Body of pancreas (tissue), 4 donors: ENCODE measurements at regions not wholly inside any gene's neighbourhood (a gene's known extent, or its start where the extent isn't known, plus 50 kb on each side); places are given as distances from the start of the nearest gene placed in this dataset.

ENCODE experiments used
- ATAC-seq: fragments of 150-250 bp; one replicate; pipeline ENCODE4 v1.9.1; 2016
- DNase-seq, 4 donors: peaks; one replicate each; pipeline ENCODE4 v3.0.0-alpha.2; 2019
- H3K27ac ChIP-seq, 4 donors: fragments of 200-600 bp; sonication (generic); 1 replicate in 3 of 4; 2 replicates in 1 of 4; pipeline versions ENCODE4 v1.5.1 to v1.6.1; 2016 to 2019; ENCODE audit warnings: mild to moderate bottlenecking in 1 of 4, mixed read lengths in 1 of 4, moderate library complexity in 1 of 4
- H3K27me3 ChIP-seq, 2 donors: fragments of 200-600 bp; sonication (generic); one replicate each; pipeline ENCODE4 v1.6.0; 2016; ENCODE audit warnings: mild to moderate bottlenecking in 1 of 2
- H3K36me3 ChIP-seq, 2 donors: fragments of 200-600 bp; sonication (generic); replicated peaks in 1 of 2; 2 replicates each; pipeline ENCODE4 v1.5.1; 2016; ENCODE audit warnings: low read depth in 2 of 2; ENCODE audit not compliant: insufficient read depth in 1 of 2
- H3K4me1 ChIP-seq: fragments of 200-600 bp; sonication (generic); one replicate; pipeline ENCODE4 v1.6.0; 2016
- H3K4me3 ChIP-seq, 2 donors: fragments of 200-600 bp; sonication (generic); 1 replicate in 1 of 2; 2 replicates in 1 of 2; pipeline ENCODE4 v1.5.1; 2016 to 2019
- H3K9me3 ChIP-seq, 3 donors: fragments of 200-600 bp; sonication (generic); 1 replicate in 2 of 3; 2 replicates in 1 of 3; pipeline ENCODE4 v1.5.1; 2016
- CTCF ChIP-seq, 7 experiments: fragments of 450-650 bp in 4 of 7; fragments of 200-600 bp in 3 of 7; sonication (generic) in 3 of 7; IDR thresholded peaks; one replicate each; pipeline ENCODE4 v1.5.1; 2016 to 2019; ENCODE audit warnings: antibody characterized with exemption in 7 of 7
- POLR2A ChIP-seq, 3 donors: fragments of 450-650 bp; IDR thresholded peaks; one replicate each; pipeline ENCODE4 v1.6.1; 2016; ENCODE audit warnings: antibody characterized with exemption in 3 of 3, mild to moderate bottlenecking in 2 of 3
- WGBS, 2 donors: methylation state at CpG; one replicate each; pipeline ENCODE4 v1.1.5; 2017; 5-methylcytosine and 5-hydroxymethylcytosine counted together
- intact Hi-C: fragments of 100-400 bp; cut with DNase I; formaldehyde crosslinking; loops from one replicate; pipeline ENCODE4 v1.15.1; 2023

- intact Hi-C loops: no loop called here
Observed at GRCh38 chr4:55008166-55009056, 117.0 kb downstream of the KDR start.

GRCh38 chr4:55005910-55006309, 119.5 kb downstream of the KDR start:
- ATAC-seq (no peak), DNase-seq (no peak)
- Histone ChIP-seq H3K4me1 (no peaks in the 10 kb centered on the region), H3K9me3 (no peaks in the 10 kb centered on the region), H3K4me3 (no peak overlapping the region), H3K27me3 (no peaks in the 10 kb centered on the region), H3K36me3 (no peaks in the 10 kb centered on the region), H3K27ac (no peak overlapping the region)
- 75 to 85% methylated on average over 2 of the region's 2 CpGs for WGBS, 2 donors
- intact Hi-C loops: no loop called here
- TF ChIP-seq CTCF (IDR thresholded peaks at IDR 0.05) (no peak), POLR2A (IDR thresholded peaks at IDR 0.05) (no peak)

More at GRCh38 chr4:55008166-55009056, 117.0 kb downstream of the KDR start:
- Histone ChIP-seq H3K9me3 (no peaks in the 10 kb centered on the region), H3K36me3 (no peaks in the 10 kb centered on the region), H3K27ac (no peak overlapping the region), H3K27me3 (no peaks in the 10 kb centered on the region), H3K4me3 (no peak overlapping the region), H3K4me1 (peaks cover 14% of the 10 kb centered on the region)
- ATAC-seq: peak; percentile 9
- TF ChIP-seq POLR2A (IDR thresholded peaks at IDR 0.05) (no peak), CTCF (IDR thresholded peaks at IDR 0.05) (no peak)
- 54 to 63% methylated on average over 20 of the region's 20 CpGs for WGBS, 2 donors
- DNase-seq: no peak

- Histone ChIP-seq H3K36me3 (no peaks in the 10 kb centered on the region), H3K4me1 (no peaks in the 10 kb centered on the region), H3K4me3 (no peak overlapping the region), H3K27me3 (no peaks in the 10 kb centered on the region), H3K9me3 (no peaks in the 10 kb centered on the region), H3K27ac (no peak overlapping the region)
- no peak for ATAC-seq
- WGBS, 2 donors: 26 to 27% methylated on average over 1 of the region's 1 CpG
- intact Hi-C loops: no loop called here
- TF ChIP-seq POLR2A (IDR thresholded peaks at IDR 0.05) (no peak), CTCF (IDR thresholded peaks at IDR 0.05) (no peak)
- DNase-seq: peak in 2 of 4 donors; percentile 9 to 15
Observed at GRCh38 chr4:55004831-55005230, 120.6 kb downstream of the KDR start.

- H3K36me3 ChIP-seq: no peaks in the 10 kb centered on the region
- TF ChIP-seq CTCF (IDR thresholded peaks at IDR 0.05) (no peak), POLR2A (IDR thresholded peaks at IDR 0.05) (no peak)
- H3K9me3 ChIP-seq: no peaks in the 10 kb centered on the region
- ATAC-seq (no peak), DNase-seq (no peak)
- WGBS, 2 donors: 43 to 60% methylated on average over 1 of the region's 1 CpG
- no peak overlapping the region for H3K27ac ChIP-seq
- no peak overlapping the region for H3K4me3 ChIP-seq
- intact Hi-C loops: no loop called here
- H3K4me1 ChIP-seq: no peaks in the 10 kb centered on the region
- H3K27me3 ChIP-seq: no peaks in the 10 kb centered on the region
Observed at GRCh38 chr4:55002431-55002830, 123.0 kb downstream of the KDR start.

GRCh38 chr4:55001538-55001937, 123.9 kb downstream of the KDR start:
- no peaks in the 10 kb centered on the region for H3K9me3 ChIP-seq
- H3K27ac ChIP-seq: no peak overlapping the region
- no peaks in the 10 kb centered on the region for H3K27me3 ChIP-seq
- H3K4me3 ChIP-seq: no peak overlapping the region
- ATAC-seq: no peak
- H3K4me1 ChIP-seq: no peaks in the 10 kb centered on the region
- TF ChIP-seq CTCF (IDR thresholded peaks at IDR 0.05): no peak
- no peak for TF ChIP-seq POLR2A (IDR thresholded peaks at IDR 0.05)
- no peak for DNase-seq
- WGBS, 2 donors: 23 to 29% methylated on average over 1 of the region's 1 CpG
- no peaks in the 10 kb centered on the region for H3K36me3 ChIP-seq
- intact Hi-C loops: no loop called here
